ENCODE measurements at regions not wholly inside any gene's neighbourhood (a gene's known extent, or its start where the extent isn't known, plus 50 kb on each side); places are given as distances from the start of the nearest gene placed in this dataset.

DNA sequence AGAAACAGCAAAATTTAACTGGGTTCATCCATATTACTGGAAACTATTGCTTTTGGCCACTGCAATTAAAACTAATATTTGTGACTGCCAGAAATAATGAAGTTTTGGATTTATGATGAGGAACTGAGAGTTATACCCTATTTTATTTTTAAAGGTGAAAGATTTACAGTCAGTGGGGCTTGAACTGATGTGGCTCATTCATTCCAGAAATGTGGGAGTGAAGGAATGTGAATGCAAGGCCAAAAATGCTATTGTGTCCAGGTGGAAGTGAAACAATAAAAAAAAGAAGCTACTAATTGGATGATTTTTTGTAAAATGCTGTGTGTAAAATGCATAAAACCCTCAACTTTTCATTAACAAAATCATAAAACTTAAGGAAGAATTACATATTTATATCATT lies 491.9 kb downstream of the COL12A1 start:
- Histone ChIP-seq H3K27ac (ENCODE audit: extremely low read length, insufficient read depth, low read length) (no peak overlapping the region), H3K36me3 (replicated peaks in 1 of 2; ENCODE audit: control insufficient read depth in 1 of 2, insufficient read depth in 2 of 2, low read length in 2 of 2) (no peaks in the 10 kb centered on the region), H3K4me3 (replicated peaks in 1 of 3; ENCODE audit: insufficient read depth in 1 of 3, low read depth in 2 of 3, low read length in 3 of 3) (no peak overlapping the region), H3K9me3 (ENCODE audit: low read length) (no peaks in the 10 kb centered on the region), H3K4me1 (ENCODE audit: insufficient read depth, low read length) (no peaks in the 10 kb centered on the region), H2AFZ (ENCODE audit: low read length) (no peak overlapping the region), H3K27me3 (ENCODE audit: control insufficient read depth in 1 of 2, insufficient read depth in 2 of 2, low read length in 2 of 2) (no peaks in the 10 kb centered on the region), H3K9ac (ENCODE audit: insufficient read depth, low read depth, low read length) (no peak overlapping the region), H4K20me1 (ENCODE audit: insufficient read depth, low read length) (no peaks in the 10 kb centered on the region), H3K4me2 (ENCODE audit: low read depth, low read length) (no peak overlapping the region), H3K79me2 (ENCODE audit: insufficient read depth, low read length) (no peaks in the 10 kb centered on the region)
- DNase-seq (ENCODE audit: low spot score) (no peak), ATAC-seq (no peak), FAIRE-seq (no peak)
- ChIA-PET CTCF (ENCODE audit: low intra/inter-chr PET ratio, low total read pairs) (no interaction called here), POLR2A (no interaction called here)
- intact Hi-C loops (cut with micrococcal nuclease; ENCODE audit: unreplicated experiment) (no loop called here), in situ Hi-C loops (cut with HindIII; ENCODE audit: extremely low pct_ligation_motif_present, low pct_unique_long_range_greater_than_20kb) (no loop called here)
- TF ChIP-seq ISX (CRISPR knock-in tag; conservative IDR thresholded peaks at IDR 0.05) (no peak), ZBTB2 (CRISPR knock-in tag; IDR thresholded peaks at IDR 0.05; ENCODE audit: low read depth) (no peak), HNRNPH1 (optimal IDR thresholded peaks at IDR 0.05; ENCODE audit: low read depth, low read length) (no peak), SRSF4 (IDR thresholded peaks at IDR 0.05; ENCODE audit: low read depth, low read length, poor library complexity, severe bottlenecking) (no peak), ARID2 (CRISPR knock-in tag; IDR thresholded peaks at IDR 0.05; ENCODE audit: borderline replicate concordance) (no peak), SAFB2 (CRISPR knock-in tag; IDR thresholded peaks at IDR 0.05; ENCODE audit: borderline replicate concordance, low read depth) (no peak), ZNF672 (CRISPR knock-in tag; IDR thresholded peaks at IDR 0.05) (no peak), ZNF790 (CRISPR knock-in tag; IDR thresholded peaks at IDR 0.05; ENCODE audit: borderline replicate concordance) (no peak), ZBTB3 (CRISPR knock-in tag; IDR thresholded peaks at IDR 0.05; ENCODE audit: borderline replicate concordance, low read depth) (no peak), U2AF1 (optimal IDR thresholded peaks at IDR 0.05; ENCODE audit: low read depth, low read length) (no peak)
- TF ChIP-seq, protein P1, sequence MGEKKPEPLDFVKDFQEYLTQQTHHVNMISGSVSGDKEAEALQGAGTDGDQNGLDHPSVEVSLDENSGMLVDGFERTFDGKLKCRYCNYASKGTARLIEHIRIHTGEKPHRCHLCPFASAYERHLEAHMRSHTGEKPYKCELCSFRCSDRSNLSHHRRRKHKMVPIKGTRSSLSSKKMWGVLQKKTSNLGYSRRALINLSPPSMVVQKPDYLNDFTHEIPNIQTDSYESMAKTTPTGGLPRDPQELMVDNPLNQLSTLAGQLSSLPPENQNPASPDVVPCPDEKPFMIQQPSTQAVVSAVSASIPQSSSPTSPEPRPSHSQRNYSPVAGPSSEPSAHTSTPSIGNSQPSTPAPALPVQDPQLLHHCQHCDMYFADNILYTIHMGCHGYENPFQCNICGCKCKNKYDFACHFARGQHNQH (CRISPR knock-in tag; IDR thresholded peaks at IDR 0.05): no peak
- TF ChIP-seq, protein P2, sequence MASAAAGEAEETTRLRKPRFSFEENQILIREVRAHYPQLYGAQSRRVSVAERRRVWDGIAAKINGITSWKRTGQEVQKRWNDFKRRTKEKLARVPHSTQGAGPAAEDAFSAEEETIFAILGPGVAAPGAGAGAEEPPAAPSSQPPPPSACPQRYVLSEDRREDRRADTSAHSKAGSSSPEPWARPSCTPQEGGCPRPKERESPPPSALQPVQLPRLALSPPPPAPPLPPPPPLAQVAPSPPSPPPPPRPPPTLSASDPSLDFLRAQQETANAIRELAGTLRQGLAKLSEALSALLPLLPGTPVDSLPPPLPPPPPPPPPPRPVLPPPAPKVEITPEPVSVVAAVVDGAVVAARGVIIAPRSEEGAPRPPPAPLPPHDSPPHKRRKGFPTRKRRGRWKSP (CRISPR knock-in tag; IDR thresholded peaks at IDR 0.05): no peak
- TF ChIP-seq, protein P3, sequence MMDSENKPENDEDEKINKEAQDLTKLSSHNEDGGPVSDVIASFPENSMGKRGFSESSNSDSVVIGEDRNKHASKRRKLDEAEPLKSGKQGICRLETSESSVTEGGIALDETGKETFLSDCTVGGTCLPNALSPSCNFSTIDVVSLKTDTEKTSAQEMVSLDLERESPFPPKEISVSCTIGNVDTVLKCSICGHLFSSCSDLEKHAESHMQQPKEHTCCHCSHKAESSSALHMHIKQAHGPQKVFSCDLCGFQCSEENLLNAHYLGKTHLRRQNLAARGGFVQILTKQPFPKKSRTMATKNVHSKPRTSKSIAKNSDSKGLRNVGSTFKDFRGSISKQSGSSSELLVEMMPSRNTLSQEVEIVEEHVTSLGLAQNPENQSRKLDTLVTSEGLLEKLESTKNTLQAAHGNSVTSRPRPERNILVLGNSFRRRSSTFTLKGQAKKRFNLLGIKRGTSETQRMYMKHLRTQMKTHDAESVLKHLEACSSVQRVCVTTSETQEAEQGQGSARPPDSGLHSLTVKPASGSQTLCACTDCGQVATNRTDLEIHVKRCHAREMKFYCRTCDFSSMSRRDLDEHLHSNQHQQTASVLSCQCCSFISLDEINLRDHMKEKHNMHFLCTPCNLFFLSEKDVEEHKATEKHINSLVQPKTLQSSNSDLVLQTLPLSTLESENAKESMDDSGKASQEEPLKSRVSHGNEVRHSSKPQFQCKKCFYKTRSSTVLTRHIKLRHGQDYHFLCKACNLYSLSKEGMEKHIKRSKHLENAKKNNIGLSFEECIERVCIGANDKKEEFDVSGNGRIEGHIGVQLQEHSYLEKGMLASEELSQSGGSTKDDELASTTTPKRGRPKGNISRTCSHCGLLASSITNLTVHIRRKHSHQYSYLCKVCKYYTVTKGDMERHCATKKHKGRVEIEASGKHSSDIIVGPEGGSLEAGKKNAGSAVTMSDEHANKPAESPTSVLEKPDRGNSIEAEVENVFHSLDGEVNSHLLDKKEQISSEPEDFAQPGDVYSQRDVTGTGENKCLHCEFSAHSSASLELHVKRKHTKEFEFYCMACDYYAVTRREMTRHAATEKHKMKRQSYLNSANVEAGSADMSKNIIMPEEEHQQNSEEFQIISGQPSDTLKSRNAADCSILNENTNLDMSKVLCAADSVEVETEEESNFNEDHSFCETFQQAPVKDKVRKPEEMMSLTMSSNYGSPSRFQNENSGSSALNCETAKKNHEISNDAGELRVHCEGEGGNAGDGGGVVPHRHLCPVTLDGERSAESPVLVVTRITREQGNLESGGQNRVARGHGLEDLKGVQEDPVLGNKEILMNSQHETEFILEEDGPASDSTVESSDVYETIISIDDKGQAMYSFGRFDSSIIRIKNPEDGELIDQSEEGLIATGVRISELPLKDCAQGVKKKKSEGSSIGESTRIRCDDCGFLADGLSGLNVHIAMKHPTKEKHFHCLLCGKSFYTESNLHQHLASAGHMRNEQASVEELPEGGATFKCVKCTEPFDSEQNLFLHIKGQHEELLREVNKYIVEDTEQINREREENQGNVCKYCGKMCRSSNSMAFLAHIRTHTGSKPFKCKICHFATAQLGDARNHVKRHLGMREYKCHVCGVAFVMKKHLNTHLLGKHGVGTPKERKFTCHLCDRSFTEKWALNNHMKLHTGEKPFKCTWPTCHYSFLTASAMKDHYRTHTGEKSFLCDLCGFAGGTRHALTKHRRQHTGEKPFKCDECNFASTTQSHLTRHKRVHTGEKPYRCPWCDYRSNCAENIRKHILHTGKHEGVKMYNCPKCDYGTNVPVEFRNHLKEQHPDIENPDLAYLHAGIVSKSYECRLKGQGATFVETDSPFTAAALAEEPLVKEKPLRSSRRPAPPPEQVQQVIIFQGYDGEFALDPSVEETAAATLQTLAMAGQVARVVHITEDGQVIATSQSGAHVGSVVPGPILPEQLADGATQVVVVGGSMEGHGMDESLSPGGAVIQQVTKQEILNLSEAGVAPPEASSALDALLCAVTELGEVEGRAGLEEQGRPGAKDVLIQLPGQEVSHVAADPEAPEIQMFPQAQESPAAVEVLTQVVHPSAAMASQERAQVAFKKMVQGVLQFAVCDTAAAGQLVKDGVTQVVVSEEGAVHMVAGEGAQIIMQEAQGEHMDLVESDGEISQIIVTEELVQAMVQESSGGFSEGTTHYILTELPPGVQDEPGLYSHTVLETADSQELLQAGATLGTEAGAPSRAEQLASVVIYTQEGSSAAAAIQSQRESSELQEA (CRISPR knock-in tag; IDR thresholded peaks at IDR 0.05; ENCODE audit: not compliant biosample characterization): no peak
- BruUV-seq (replicated peaks): no TSS peak

Measured in HepG2 (cell line).